ENCODE measurements at regions not wholly inside any gene's neighbourhood (a gene's known extent, or its start where the extent isn't known, plus 50 kb on each side); places are given as distances from the start of the nearest gene placed in this dataset.

GRCh38 chr1:163730411-163730821 lies 408.7 kb downstream of the NUF2 start:
- Histone ChIP-seq H3K4me3 (replicated peaks; ENCODE audit: insufficient read depth, low read length) (no peak overlapping the region), H3K27ac (replicated peaks) (no peak overlapping the region), H3K27me3 (ENCODE audit: insufficient read depth, poor library complexity, severe bottlenecking) (no peaks in the 10 kb centered on the region)
- no peak for DNase-seq (ENCODE audit: low read depth in 1 of 2, low spot score in 1 of 2)
- TF ChIP-seq POLR2AphosphoS5 (IDR thresholded peaks at IDR 0.05; ENCODE audit: low read depth) (no peak), REST (IDR thresholded peaks at IDR 0.05; ENCODE audit: insufficient replicate concordance, low read depth) (no peak), SPI1 (IDR thresholded peaks at IDR 0.05; ENCODE audit: borderline replicate concordance, low read depth) (no peak), GABPA (IDR thresholded peaks at IDR 0.05; ENCODE audit: low read depth) (no peak), CTCF (IDR thresholded peaks at IDR 0.05; ENCODE audit: insufficient read depth, low read length) (no peak)

GRCh38 chr1:163737261-163737660 lies 415.5 kb downstream of the NUF2 start:
- H3K27me3 ChIP-seq (ENCODE audit: insufficient read depth, poor library complexity, severe bottlenecking), result no peaks in the 10 kb centered on the region
- no peak overlapping the region for H3K27ac ChIP-seq (replicated peaks)
- H3K4me3 ChIP-seq (replicated peaks; ENCODE audit: insufficient read depth, low read length), result no peak overlapping the region
- no peak for DNase-seq (ENCODE audit: low read depth in 1 of 2, low spot score in 1 of 2)
- no peak for TF ChIP-seq REST (IDR thresholded peaks at IDR 0.05; ENCODE audit: insufficient replicate concordance, low read depth)
- TF ChIP-seq POLR2AphosphoS5 (IDR thresholded peaks at IDR 0.05; ENCODE audit: low read depth), result no peak
- TF ChIP-seq GABPA (IDR thresholded peaks at IDR 0.05; ENCODE audit: low read depth), result no peak
- TF ChIP-seq SPI1 (IDR thresholded peaks at IDR 0.05; ENCODE audit: borderline replicate concordance, low read depth), result no peak
- no peak for TF ChIP-seq CTCF (IDR thresholded peaks at IDR 0.05; ENCODE audit: insufficient read depth, low read length)

GRCh38 chr1:163744301-163744887 lies 422.6 kb downstream of the NUF2 start:
- Histone ChIP-seq H3K27me3 (ENCODE audit: insufficient read depth, poor library complexity, severe bottlenecking) (no peaks in the 10 kb centered on the region), H3K4me3 (replicated peaks; ENCODE audit: insufficient read depth, low read length) (no peak overlapping the region), H3K27ac (replicated peaks) (no peak overlapping the region)
- TF ChIP-seq SPI1 (IDR thresholded peaks at IDR 0.05; ENCODE audit: borderline replicate concordance, low read depth) (no peak), REST (IDR thresholded peaks at IDR 0.05; ENCODE audit: insufficient replicate concordance, low read depth) (no peak), CTCF (IDR thresholded peaks at IDR 0.05; ENCODE audit: insufficient read depth, low read length) (no peak), GABPA (IDR thresholded peaks at IDR 0.05; ENCODE audit: low read depth) (no peak), POLR2AphosphoS5 (IDR thresholded peaks at IDR 0.05; ENCODE audit: low read depth) (no peak)
- no peak for DNase-seq (ENCODE audit: low read depth in 1 of 2, low spot score in 1 of 2)

Data from HL-60 (cell line).